Testis (tissue), 2 donors: ENCODE measurements at regions not wholly inside any gene's neighbourhood (a gene's known extent, or its start where the extent isn't known, plus 50 kb on each side); places are given as distances from the start of the nearest gene placed in this dataset.
"Not testable (repeated sequence)": the region's sequence is repeated elsewhere in the genome, so short reads cannot be mapped to it uniquely, and the experiment has no call there.

Experiments
- DNase-seq: peaks from one replicate; pipeline ENCODE4 v3.0.0-alpha.2; 2019
- H3K27ac ChIP-seq, 2 donors: fragments of 200-600 bp; sonication (generic); one replicate each; pipeline ENCODE4 v1.5.1; 2019
- H3K27me3 ChIP-seq: fragments of 200-600 bp; sonication (generic); one replicate; pipeline ENCODE4 v1.5.1; 2019
- H3K36me3 ChIP-seq: fragments of 200-600 bp; sonication (generic); one replicate; pipeline ENCODE4 v1.5.1; 2017; ENCODE audit warnings: low read depth; ENCODE audit errors: missing control alignments
- H3K4me1 ChIP-seq: fragments of 200-600 bp; sonication (generic); one replicate; pipeline ENCODE4 v1.5.1; 2019
- H3K4me3 ChIP-seq, 2 donors: fragments of 200-600 bp; sonication (generic); one replicate each; pipeline ENCODE4 v1.5.1; 2017 to 2019
- H3K9me3 ChIP-seq: fragments of 200-600 bp; sonication (generic); one replicate; pipeline ENCODE4 v1.5.1; 2017
- WGBS, 2 donors: methylation state at CpG; one replicate each; pipeline ENCODE4 v1.1.5; 2018; 5-methylcytosine and 5-hydroxymethylcytosine counted together
- intact Hi-C: fragments of 100-400 bp; cut with DNase I; formaldehyde crosslinking; loops from one replicate; pipeline ENCODE4 v1.15.1; 2023; ENCODE audit warnings: low total_unique reads

- H3K4me3 ChIP-seq, DNase-seq, intact Hi-C loops, H3K27ac ChIP-seq, H3K9me3 ChIP-seq, H3K36me3 ChIP-seq, H3K27me3 ChIP-seq, H3K4me1 ChIP-seq: not testable (repeated sequence)
- WGBS, 2 donors = 84 to 87% methylated on average over 6 of the region's 7 CpGs
These were observed 65.2 kb upstream of the FAM153A start for GRCh38 chr5:177847914-177848313.

DNA sequence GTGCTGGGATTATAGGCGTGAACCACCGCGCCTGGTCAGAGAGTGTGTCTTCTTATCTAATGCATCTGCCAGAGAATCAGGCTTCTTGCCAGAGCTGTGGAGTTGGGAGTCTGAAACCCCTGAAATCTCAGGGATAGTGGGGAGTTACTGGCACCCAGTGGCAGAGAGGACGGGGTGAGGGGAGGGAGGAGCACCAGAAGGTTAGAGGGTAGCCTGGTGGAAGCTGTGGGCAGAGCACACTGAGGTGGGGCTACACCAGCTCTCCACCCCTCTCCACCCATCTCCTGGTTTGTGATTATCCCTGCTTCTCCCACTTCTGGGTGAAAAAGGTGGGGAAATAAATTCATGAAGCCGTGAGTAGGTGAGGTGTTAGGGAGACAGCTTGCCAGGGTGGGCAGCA lies 63.9 kb upstream of the FAM153A start:
- H3K36me3 ChIP-seq, H3K27ac ChIP-seq, H3K9me3 ChIP-seq, DNase-seq, intact Hi-C loops, H3K27me3 ChIP-seq, H3K4me1 ChIP-seq, H3K4me3 ChIP-seq: not testable (repeated sequence)
- WGBS, 2 donors = 53 to 60% methylated on average over 2 of the region's 5 CpGs

DNA sequence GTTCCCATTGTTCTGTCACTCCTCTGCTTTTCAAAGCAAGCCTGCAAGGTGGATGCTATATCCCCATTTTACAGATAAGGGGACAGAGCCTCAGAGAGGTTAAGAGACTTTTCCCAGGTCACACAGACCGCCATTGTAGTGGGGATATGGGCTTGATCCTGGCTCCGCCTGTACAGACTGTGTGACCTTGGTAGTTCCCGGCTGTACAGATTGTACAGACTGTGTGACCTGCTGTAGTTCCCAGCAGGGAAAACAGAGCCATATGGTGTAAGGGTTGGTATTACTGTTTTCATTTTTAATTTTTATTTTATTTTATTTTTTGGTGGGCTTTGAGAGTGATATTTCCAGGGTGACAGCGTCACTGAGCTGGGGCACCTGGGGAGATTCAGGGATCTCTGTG lies 63.2 kb upstream of the FAM153A start:
- H3K27me3 ChIP-seq, H3K4me1 ChIP-seq, H3K27ac ChIP-seq, DNase-seq, intact Hi-C loops, H3K36me3 ChIP-seq, H3K9me3 ChIP-seq, H3K4me3 ChIP-seq: not testable (repeated sequence)
- 60 to 100% methylated on average over 1 of the region's 4 CpGs for WGBS, 2 donors

- no CpG with 5 or more reads among the region's 5 CpGs for WGBS, 2 donors
- H3K27ac ChIP-seq, H3K27me3 ChIP-seq, H3K36me3 ChIP-seq, intact Hi-C loops, H3K4me3 ChIP-seq, H3K4me1 ChIP-seq, H3K9me3 ChIP-seq, DNase-seq: not testable (repeated sequence)
These were observed 53.5 kb upstream of the FAM153A start for GRCh38 chr5:177836191-177836590.
